ENCODE measurements at regions not wholly inside any gene's neighbourhood (a gene's known extent, or its start where the extent isn't known, plus 50 kb on each side); places are given as distances from the start of the nearest gene placed in this dataset.
"Not testable (repeated sequence)": the region's sequence is repeated elsewhere in the genome, so short reads cannot be mapped to it uniquely, and the experiment has no call there.

DNA sequence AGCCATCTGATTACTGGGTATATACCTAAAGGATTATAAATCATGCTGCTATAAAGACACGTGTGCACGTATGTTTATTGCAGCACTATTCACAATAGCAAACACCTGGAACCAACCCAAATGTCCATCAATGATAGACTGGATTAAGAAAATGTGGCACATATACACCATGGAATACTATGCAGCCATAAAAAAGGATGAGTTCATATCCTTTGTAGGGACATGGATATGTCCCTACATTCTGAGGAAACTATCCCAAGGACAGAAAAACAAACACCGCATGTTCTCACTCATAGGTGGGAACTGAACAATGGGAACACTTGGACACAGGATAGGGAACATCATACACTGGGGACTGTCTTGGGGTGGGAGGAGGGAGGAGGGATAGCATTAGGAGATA lies 165.7 kb downstream of the CETN3 start:
- H4K91ac ChIP-seq (ENCODE audit: low read depth, low read length, poor library complexity); H3K9me3 ChIP-seq (replicated peaks in 1 of 2; ENCODE audit: control insufficient read depth in 2 of 2, insufficient read depth in 1 of 2, low read depth in 1 of 2, low read length in 2 of 2); H3K18ac ChIP-seq (ENCODE audit: low read length); H4K8ac ChIP-seq (ENCODE audit: low read depth, low read length); H2BK5ac ChIP-seq (ENCODE audit: low read length); DNase-seq (ENCODE audit: low spot score); H2AFZ ChIP-seq (ENCODE audit: low read length); H3K4me2 ChIP-seq (ENCODE audit: insufficient read depth, low read length, poor library complexity, severe bottlenecking); H3K27ac ChIP-seq (replicated peaks; ENCODE audit: low read length); H3K36me3 ChIP-seq (replicated peaks in 1 of 2; ENCODE audit: control insufficient read depth in 2 of 2, insufficient read depth in 2 of 2, low read length in 2 of 2); H2BK15ac ChIP-seq (ENCODE audit: low read length); H3K79me1 ChIP-seq (ENCODE audit: low read depth, low read length); H3K4ac ChIP-seq (ENCODE audit: low read length); H2BK12ac ChIP-seq (ENCODE audit: low read length); H3K4me3 ChIP-seq (ENCODE audit: low read length in 2 of 2); H3K27me3 ChIP-seq (ENCODE audit: control insufficient read depth in 3 of 3, insufficient read depth in 3 of 3, low read depth in 1 of 3, low read length in 3 of 3); H3K4me1 ChIP-seq (ENCODE audit: control insufficient read depth in 2 of 2, insufficient read depth in 1 of 2, low read depth in 1 of 2, low read length in 2 of 2); H3K9ac ChIP-seq (ENCODE audit: low read depth, low read length, poor library complexity); H3K23ac ChIP-seq (ENCODE audit: low read depth, low read length, poor library complexity); H2AK5ac ChIP-seq (ENCODE audit: low read depth, low read length); H2BK120ac ChIP-seq (ENCODE audit: low read depth, low read length); H3K14ac ChIP-seq (ENCODE audit: low read length): not testable (repeated sequence)
- no CpG with 5 or more reads among the region's 3 CpGs for WGBS, 2 donors (ENCODE audit: extremely low coverage in 2 of 2, insufficient read length in 2 of 2, insufficient replicate concordance in 1 of 2)

DNA sequence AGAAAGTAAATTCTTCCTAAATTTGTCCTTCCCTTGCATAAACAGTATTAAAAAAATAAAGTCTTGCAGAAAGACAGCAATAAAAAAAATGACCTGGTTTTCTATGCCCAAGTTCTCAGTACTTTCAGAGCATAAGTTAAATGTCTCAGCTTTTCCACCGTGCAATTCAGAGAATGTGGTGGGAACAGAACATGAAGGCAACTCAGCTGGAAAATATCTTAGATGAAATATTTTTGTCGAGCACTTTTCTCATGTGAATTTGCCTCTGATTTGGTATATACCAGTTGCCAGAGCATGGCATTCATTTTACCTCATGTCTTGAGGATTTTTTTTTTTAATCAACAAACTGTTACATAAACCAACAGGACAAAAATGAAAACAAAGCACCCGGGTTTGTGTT lies 176.1 kb downstream of the CETN3 start:
- Histone ChIP-seq H3K27me3 (ENCODE audit: control insufficient read depth in 3 of 3, insufficient read depth in 3 of 3, low read depth in 1 of 3, low read length in 3 of 3) (no peaks in the 10 kb centered on the region), H3K4me3 (ENCODE audit: low read length in 2 of 2) (no peak overlapping the region), H3K27ac (replicated peaks; ENCODE audit: low read length) (no peak overlapping the region), H4K91ac (ENCODE audit: low read depth, low read length, poor library complexity) (no peak overlapping the region), H2BK5ac (ENCODE audit: low read length) (no peak overlapping the region), H4K8ac (ENCODE audit: low read depth, low read length) (no peak overlapping the region), H3K9me3 (replicated peaks in 1 of 2; ENCODE audit: control insufficient read depth in 2 of 2, insufficient read depth in 1 of 2, low read depth in 1 of 2, low read length in 2 of 2) (no peaks in the 10 kb centered on the region), H2AFZ (ENCODE audit: low read length) (no peak overlapping the region), H3K18ac (ENCODE audit: low read length) (no peak overlapping the region), H3K79me1 (ENCODE audit: low read depth, low read length) (no peaks in the 10 kb centered on the region), H3K4me1 (ENCODE audit: control insufficient read depth in 2 of 2, insufficient read depth in 1 of 2, low read depth in 1 of 2, low read length in 2 of 2) (no peaks in the 10 kb centered on the region), H2BK12ac (ENCODE audit: low read length) (no peak overlapping the region), H2BK120ac (ENCODE audit: low read depth, low read length) (no peak overlapping the region), H3K4ac (ENCODE audit: low read length) (no peak overlapping the region), H2AK5ac (ENCODE audit: low read depth, low read length) (no peak overlapping the region), H2BK15ac (ENCODE audit: low read length) (no peak overlapping the region), H3K9ac (ENCODE audit: low read depth, low read length, poor library complexity) (no peak overlapping the region), H3K4me2 (ENCODE audit: insufficient read depth, low read length, poor library complexity, severe bottlenecking) (no peak overlapping the region), H3K36me3 (replicated peaks in 1 of 2; ENCODE audit: control insufficient read depth in 2 of 2, insufficient read depth in 2 of 2, low read length in 2 of 2) (no peaks in the 10 kb centered on the region), H3K14ac (ENCODE audit: low read length) (no peak overlapping the region), H3K23ac (ENCODE audit: low read depth, low read length, poor library complexity) (no peak overlapping the region)
- no peak for DNase-seq (ENCODE audit: low spot score)
- WGBS, 2 donors (ENCODE audit: extremely low coverage in 2 of 2, insufficient read length in 2 of 2, insufficient replicate concordance in 1 of 2) = no CpG with 5 or more reads among the region's 3 CpGs

DNA sequence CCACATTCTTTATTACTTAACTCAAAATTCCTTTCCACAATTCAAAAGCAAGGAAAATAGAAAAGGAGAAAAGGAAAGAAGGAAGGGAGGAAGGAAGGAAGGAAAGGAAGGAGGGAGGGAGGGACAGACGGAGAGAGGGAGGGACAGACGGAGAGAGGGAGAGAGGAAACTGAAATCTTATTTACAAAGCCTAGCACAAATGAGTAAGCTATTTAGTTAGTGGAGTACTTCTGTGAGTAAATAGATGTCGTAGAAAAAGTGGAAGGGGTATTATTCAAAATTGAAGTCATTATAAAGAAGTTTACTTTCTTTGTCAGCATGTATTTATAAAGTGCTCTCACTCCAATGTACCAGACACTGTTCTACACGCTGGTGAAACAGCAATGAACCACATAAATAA lies 177.9 kb downstream of the CETN3 start:
- Histone ChIP-seq H2BK5ac (ENCODE audit: low read length) (no peak overlapping the region), H2AK5ac (ENCODE audit: low read depth, low read length) (no peak overlapping the region), H2AFZ (ENCODE audit: low read length) (no peak overlapping the region), H3K9me3 (replicated peaks in 1 of 2; ENCODE audit: control insufficient read depth in 2 of 2, insufficient read depth in 1 of 2, low read depth in 1 of 2, low read length in 2 of 2) (no peaks in the 10 kb centered on the region), H2BK12ac (ENCODE audit: low read length) (no peak overlapping the region), H3K27me3 (ENCODE audit: control insufficient read depth in 3 of 3, insufficient read depth in 3 of 3, low read depth in 1 of 3, low read length in 3 of 3) (no peaks in the 10 kb centered on the region), H4K91ac (ENCODE audit: low read depth, low read length, poor library complexity) (no peak overlapping the region), H3K27ac (replicated peaks; ENCODE audit: low read length) (no peak overlapping the region), H3K4me3 (ENCODE audit: low read length in 2 of 2) (no peak overlapping the region), H2BK120ac (ENCODE audit: low read depth, low read length) (no peak overlapping the region), H3K23ac (ENCODE audit: low read depth, low read length, poor library complexity) (no peak overlapping the region), H2BK15ac (ENCODE audit: low read length) (no peak overlapping the region), H3K14ac (ENCODE audit: low read length) (no peak overlapping the region), H3K4ac (ENCODE audit: low read length) (no peak overlapping the region), H4K8ac (ENCODE audit: low read depth, low read length) (no peak overlapping the region), H3K36me3 (replicated peaks in 1 of 2; ENCODE audit: control insufficient read depth in 2 of 2, insufficient read depth in 2 of 2, low read length in 2 of 2) (no peaks in the 10 kb centered on the region), H3K9ac (ENCODE audit: low read depth, low read length, poor library complexity) (no peak overlapping the region), H3K18ac (ENCODE audit: low read length) (no peak overlapping the region), H3K4me2 (ENCODE audit: insufficient read depth, low read length, poor library complexity, severe bottlenecking) (no peak overlapping the region), H3K79me1 (ENCODE audit: low read depth, low read length) (no peaks in the 10 kb centered on the region), H3K4me1 (ENCODE audit: control insufficient read depth in 2 of 2, insufficient read depth in 1 of 2, low read depth in 1 of 2, low read length in 2 of 2) (no peaks in the 10 kb centered on the region)
- no peak for DNase-seq (ENCODE audit: low spot score)
- WGBS, 2 donors (ENCODE audit: extremely low coverage in 2 of 2, insufficient read length in 2 of 2, insufficient replicate concordance in 1 of 2) = no CpG with 5 or more reads among the region's 4 CpGs

DNA sequence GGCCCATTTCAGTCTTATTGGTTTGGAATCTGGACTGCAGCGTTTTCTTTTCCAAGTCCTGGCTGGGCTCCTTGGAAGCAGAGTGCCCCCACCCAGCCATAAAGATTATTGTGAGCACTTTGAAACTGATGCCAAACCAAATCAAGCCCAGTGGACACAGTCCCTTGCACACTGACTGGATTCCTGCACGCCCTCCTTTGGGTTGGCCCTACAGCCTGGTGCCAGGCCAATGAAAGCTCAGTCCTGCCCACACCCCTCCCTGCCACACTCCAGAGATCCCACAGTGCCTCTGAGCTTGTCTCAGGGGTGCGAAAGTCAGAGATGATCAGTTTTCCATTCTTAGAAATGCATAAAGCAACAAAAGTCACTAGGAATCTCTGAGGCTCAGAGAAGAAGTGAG lies 181.9 kb downstream of the CETN3 start:
- Histone ChIP-seq H3K23ac (ENCODE audit: low read depth, low read length, poor library complexity) (no peak overlapping the region), H4K91ac (ENCODE audit: low read depth, low read length, poor library complexity) (no peak overlapping the region), H3K4me2 (ENCODE audit: insufficient read depth, low read length, poor library complexity, severe bottlenecking) (no peak overlapping the region), H2BK5ac (ENCODE audit: low read length) (no peak overlapping the region), H4K8ac (ENCODE audit: low read depth, low read length) (no peak overlapping the region), H2AK5ac (ENCODE audit: low read depth, low read length) (no peak overlapping the region), H2BK15ac (ENCODE audit: low read length) (no peak overlapping the region), H2BK12ac (ENCODE audit: low read length) (no peak overlapping the region), H3K14ac (ENCODE audit: low read length) (no peak overlapping the region), H3K27ac (replicated peaks; ENCODE audit: low read length) (no peak overlapping the region), H3K4me1 (ENCODE audit: control insufficient read depth in 2 of 2, insufficient read depth in 1 of 2, low read depth in 1 of 2, low read length in 2 of 2) (no peaks in the 10 kb centered on the region), H3K27me3 (ENCODE audit: control insufficient read depth in 3 of 3, insufficient read depth in 3 of 3, low read depth in 1 of 3, low read length in 3 of 3) (no peaks in the 10 kb centered on the region), H3K4me3 (ENCODE audit: low read length in 2 of 2) (no peak overlapping the region), H3K79me1 (ENCODE audit: low read depth, low read length) (no peaks in the 10 kb centered on the region), H3K18ac (ENCODE audit: low read length) (no peak overlapping the region), H3K4ac (ENCODE audit: low read length) (no peak overlapping the region), H2AFZ (ENCODE audit: low read length) (peak overlapping the region; percentile 26), H3K9ac (ENCODE audit: low read depth, low read length, poor library complexity) (no peak overlapping the region), H3K36me3 (replicated peaks in 1 of 2; ENCODE audit: control insufficient read depth in 2 of 2, insufficient read depth in 2 of 2, low read length in 2 of 2) (no peaks in the 10 kb centered on the region), H3K9me3 (replicated peaks in 1 of 2; ENCODE audit: control insufficient read depth in 2 of 2, insufficient read depth in 1 of 2, low read depth in 1 of 2, low read length in 2 of 2) (no peaks in the 10 kb centered on the region), H2BK120ac (ENCODE audit: low read depth, low read length) (no peak overlapping the region)
- no peak for DNase-seq (ENCODE audit: low spot score)
- WGBS, 2 donors (ENCODE audit: extremely low coverage in 2 of 2, insufficient read length in 2 of 2, insufficient replicate concordance in 1 of 2) = no CpG with 5 or more reads among the region's 3 CpGs

Data from neuronal stem cell (in vitro differentiated cells).